CD4-positive, CD25-positive, alpha-beta regulatory T cell (primary cell): ENCODE measurements at regions not wholly inside any gene's neighbourhood (a gene's known extent, or its start where the extent isn't known, plus 50 kb on each side); places are given as distances from the start of the nearest gene placed in this dataset.

ENCODE experiments used
- ATAC-seq, 2 donors: fragments of 150-1000 bp; cut with Tn5 transposase; one replicate each; pipeline ENCODE4 v1.10.0; 2021; ENCODE audit warnings: low read depth in 2 of 2, moderate number of reproducible peaks in 2 of 2, moderate library complexity in 1 of 2
- DNase-seq, 3 donors: peaks; one replicate each; pipeline versions ENCODE4 v3.0.0 to v3.0.0-alpha.2; 2012 to 2022; ENCODE audit warnings: mixed read lengths in 1 of 3
- H3K27ac ChIP-seq: one replicate; pipeline ENCODE4 v1.7.0; 2013; ENCODE audit warnings: mild to moderate bottlenecking, low read length; ENCODE audit not compliant: insufficient read depth, poor library complexity, severe bottlenecking
- H3K27me3 ChIP-seq: one replicate; pipeline ENCODE4 v1.7.0; 2013; ENCODE audit warnings: low read length; ENCODE audit not compliant: control insufficient read depth, insufficient read depth
- H3K36me3 ChIP-seq: one replicate; pipeline ENCODE4 v1.7.0; 2013; ENCODE audit warnings: mild to moderate bottlenecking, low read length, moderate library complexity; ENCODE audit not compliant: control insufficient read depth, insufficient read depth
- H3K4me1 ChIP-seq: 2 replicates; pipeline ENCODE4 v1.7.0; 2013; ENCODE audit warnings: mild to moderate bottlenecking, low read length; ENCODE audit not compliant: insufficient read depth, control insufficient read depth, poor library complexity, severe bottlenecking
- H3K4me3 ChIP-seq: one replicate; pipeline ENCODE4 v1.7.0; 2013; ENCODE audit warnings: low read depth, mild to moderate bottlenecking, low read length, moderate library complexity
- H3K9me3 ChIP-seq, 2 experiments: 1 replicate in 1 of 2; 2 replicates in 1 of 2; pipeline ENCODE4 v1.7.0; 2013; ENCODE audit warnings: low read length in 2 of 2, mild to moderate bottlenecking in 1 of 2, moderate library complexity in 1 of 2; ENCODE audit not compliant: control insufficient read depth in 2 of 2
- H3K27ac Mint-ChIP-seq, 3 donors: one replicate each; pipeline ENCODE4 v1.8.0; 2020 to 2022; ENCODE audit warnings: mild to moderate bottlenecking in 3 of 3, mixed read lengths in 3 of 3, moderate library complexity in 2 of 3
- H3K27me3 Mint-ChIP-seq: one replicate; pipeline ENCODE4 v1.8.0; 2022; ENCODE audit warnings: mild to moderate bottlenecking, mixed read lengths
- H3K36me3 Mint-ChIP-seq: one replicate; pipeline ENCODE4 v1.8.0; 2020; ENCODE audit warnings: mixed read lengths
- H3K4me1 Mint-ChIP-seq, 4 donors: one replicate each; pipeline ENCODE4 v1.8.0; 2020 to 2022; ENCODE audit warnings: mixed read lengths in 4 of 4, mild to moderate bottlenecking in 1 of 4
- H3K4me3 Mint-ChIP-seq, 4 donors: one replicate each; pipeline ENCODE4 v1.8.0; 2020 to 2022; ENCODE audit warnings: mild to moderate bottlenecking in 4 of 4, mixed read lengths in 4 of 4, moderate library complexity in 3 of 4
- H3K9me3 Mint-ChIP-seq, 7 donors: one replicate each; pipeline ENCODE4 v1.8.0; 2020 to 2022; ENCODE audit warnings: mixed read lengths in 7 of 7, mild to moderate bottlenecking in 3 of 7, moderate library complexity in 2 of 7

DNA sequence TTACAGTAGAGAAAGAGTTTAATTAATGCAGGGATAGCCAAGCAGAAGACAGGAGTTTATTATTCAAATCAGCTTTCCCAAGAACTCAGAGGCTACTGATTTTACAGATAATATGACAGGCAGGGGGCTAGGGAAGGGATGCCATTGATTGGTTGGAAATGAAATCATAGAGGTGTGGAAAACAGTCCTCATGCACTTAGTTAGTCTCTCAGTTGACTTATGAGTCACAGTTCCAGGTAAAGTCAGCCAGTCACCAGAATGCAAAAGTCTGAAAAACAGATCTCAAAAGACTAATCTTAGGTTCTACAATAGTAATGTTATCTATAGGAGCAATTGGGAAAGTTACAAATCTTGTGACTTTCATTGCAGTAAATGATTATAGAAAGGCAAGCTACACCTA, 676.4 kb upstream of the CHAC2 start:
- H3K9me3 Mint-ChIP-seq, result peaks cover 0 to 9% (median 0%) of the 10 kb centered on the region in 7 donors
- H3K27me3 Mint-ChIP-seq, result no peaks in the 10 kb centered on the region
- no peak overlapping the region for H3K4me3 ChIP-seq
- no peak overlapping the region for H3K4me3 Mint-ChIP-seq
- no peak for ATAC-seq
- no peaks in the 10 kb centered on the region for H3K36me3 Mint-ChIP-seq
- no peak overlapping the region for H3K27ac Mint-ChIP-seq
- H3K4me1 ChIP-seq, result no peaks in the 10 kb centered on the region
- H3K9me3 ChIP-seq, result no peaks in the 10 kb centered on the region
- no peaks in the 10 kb centered on the region for H3K4me1 Mint-ChIP-seq
- no peaks in the 10 kb centered on the region for H3K36me3 ChIP-seq
- H3K27me3 ChIP-seq, result no peaks in the 10 kb centered on the region
- peak in 1 of 3 donors; percentile 0 for DNase-seq
- H3K27ac ChIP-seq, result no peak overlapping the region

DNA sequence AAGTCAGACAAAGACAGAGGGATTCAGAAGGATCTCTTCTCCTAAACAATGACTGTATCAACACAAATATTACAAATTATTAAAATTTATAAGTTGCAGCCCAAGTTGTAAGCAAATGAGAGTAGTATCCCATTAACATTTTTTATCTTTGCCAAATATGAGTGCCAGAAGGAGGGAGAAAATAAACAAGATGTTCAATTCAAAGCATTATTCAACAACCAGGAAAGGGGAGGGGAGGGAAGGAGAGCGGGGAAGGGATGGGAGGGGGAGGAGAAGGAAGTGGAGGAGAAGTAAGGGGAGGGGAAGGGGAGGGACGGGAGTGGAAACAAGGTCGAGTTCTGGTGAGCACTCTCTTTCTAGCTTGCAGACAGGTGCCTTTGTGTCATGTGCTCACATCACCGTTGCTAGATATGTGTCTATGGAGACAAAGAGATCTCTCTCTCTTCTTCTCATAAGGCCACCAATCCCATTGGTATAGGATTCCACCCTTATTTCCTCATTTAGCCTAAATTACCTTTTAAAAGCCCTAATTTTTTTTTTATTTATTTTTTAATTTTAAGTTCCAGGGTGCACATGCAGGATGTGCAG, 679.6 kb upstream of the CHAC2 start:
- no peak overlapping the region for H3K27ac ChIP-seq
- ATAC-seq, result no peak
- no peaks in the 10 kb centered on the region for H3K27me3 Mint-ChIP-seq

DNA sequence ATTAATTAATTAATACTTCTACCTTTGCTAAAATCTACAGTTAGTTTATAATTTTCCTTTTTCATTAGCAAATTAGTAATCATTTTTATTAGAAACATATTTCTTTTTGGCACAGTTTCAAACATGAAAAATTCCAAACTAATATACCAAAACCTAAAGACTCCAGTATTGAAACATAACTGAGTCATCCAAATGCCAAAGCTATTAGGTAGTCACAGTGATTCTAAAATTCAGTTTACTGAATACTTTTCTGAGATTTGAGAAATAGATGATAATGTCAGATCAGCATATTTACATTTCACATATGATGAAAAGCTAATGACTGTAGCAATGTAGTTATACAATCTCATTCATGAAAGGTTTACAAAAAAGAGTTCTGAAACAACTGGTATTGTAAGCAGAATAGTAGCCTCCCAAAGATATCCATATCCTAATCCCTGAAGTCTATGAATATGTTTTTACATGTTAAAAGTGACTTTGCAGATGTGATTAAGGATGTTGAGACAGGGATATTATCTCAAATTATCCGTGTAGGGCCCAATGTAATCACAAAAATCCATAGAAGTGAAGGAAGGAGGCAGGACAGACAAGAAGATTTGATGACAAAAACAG, 680.2 kb upstream of the CHAC2 start:
- Mint-ChIP-seq H3K27me3 (no peaks in the 10 kb centered on the region), H3K4me3 (no peak overlapping the region), H3K4me1 (no peaks in the 10 kb centered on the region), H3K27ac (no peak overlapping the region), H3K36me3 (no peaks in the 10 kb centered on the region), H3K9me3 (peaks cover 0 to 9% (median 2%) of the 10 kb centered on the region in 7 donors)
- no peak for ATAC-seq
- Histone ChIP-seq H3K27me3 (no peaks in the 10 kb centered on the region), H3K4me1 (no peaks in the 10 kb centered on the region), H3K9me3 (no peaks in the 10 kb centered on the region), H3K4me3 (no peak overlapping the region), H3K27ac (no peak overlapping the region), H3K36me3 (no peaks in the 10 kb centered on the region)
- no peak for DNase-seq

More for the DNA sequence above, 679.6 kb upstream of the CHAC2 start:
- Mint-ChIP-seq H3K36me3 (no peaks in the 10 kb centered on the region), H3K4me3 (no peak overlapping the region), H3K9me3 (peaks cover 0 to 9% (median 2%) of the 10 kb centered on the region in 7 donors), H3K4me1 (no peaks in the 10 kb centered on the region), H3K27ac (no peak overlapping the region)
- no peaks in the 10 kb centered on the region for H3K27me3 ChIP-seq
- no peak for DNase-seq
- H3K9me3 ChIP-seq, result no peaks in the 10 kb centered on the region
- no peak overlapping the region for H3K4me3 ChIP-seq
- no peaks in the 10 kb centered on the region for H3K4me1 ChIP-seq
- H3K36me3 ChIP-seq, result no peaks in the 10 kb centered on the region

DNA sequence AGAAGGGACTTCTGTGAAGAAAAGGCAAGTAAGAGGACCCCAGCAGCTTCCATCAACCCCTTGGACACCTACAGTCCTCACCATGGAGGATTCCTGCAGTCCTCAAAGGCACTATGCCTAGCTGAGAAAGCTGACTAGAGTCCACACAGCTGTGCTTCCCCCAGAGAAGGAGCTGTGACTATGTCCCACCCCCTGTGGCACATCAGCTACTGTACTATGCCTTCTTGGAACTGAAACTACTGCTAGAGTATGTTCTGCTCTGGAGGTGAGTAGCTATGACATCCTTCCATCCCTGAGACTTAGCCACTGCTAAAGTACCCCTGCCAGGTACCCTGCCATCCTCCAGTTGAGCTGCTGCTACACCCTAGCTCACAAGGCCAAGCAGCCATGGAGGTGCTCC, 690.2 kb upstream of the CHAC2 start:
- Histone ChIP-seq H3K4me3 (no peak overlapping the region), H3K27ac (no peak overlapping the region), H3K27me3 (no peaks in the 10 kb centered on the region), H3K36me3 (no peaks in the 10 kb centered on the region), H3K9me3 (no peaks in the 10 kb centered on the region), H3K4me1 (no peaks in the 10 kb centered on the region)
- H3K4me3 Mint-ChIP-seq, result no peak overlapping the region
- H3K9me3 Mint-ChIP-seq, result peaks cover 0 to 27% (median 9%) of the 10 kb centered on the region in 7 donors
- H3K27ac Mint-ChIP-seq, result no peak overlapping the region
- no peaks in the 10 kb centered on the region for H3K27me3 Mint-ChIP-seq
- DNase-seq (no peak), ATAC-seq (no peak)
- no peaks in the 10 kb centered on the region for H3K4me1 Mint-ChIP-seq
- H3K36me3 Mint-ChIP-seq, result no peaks in the 10 kb centered on the region

DNA sequence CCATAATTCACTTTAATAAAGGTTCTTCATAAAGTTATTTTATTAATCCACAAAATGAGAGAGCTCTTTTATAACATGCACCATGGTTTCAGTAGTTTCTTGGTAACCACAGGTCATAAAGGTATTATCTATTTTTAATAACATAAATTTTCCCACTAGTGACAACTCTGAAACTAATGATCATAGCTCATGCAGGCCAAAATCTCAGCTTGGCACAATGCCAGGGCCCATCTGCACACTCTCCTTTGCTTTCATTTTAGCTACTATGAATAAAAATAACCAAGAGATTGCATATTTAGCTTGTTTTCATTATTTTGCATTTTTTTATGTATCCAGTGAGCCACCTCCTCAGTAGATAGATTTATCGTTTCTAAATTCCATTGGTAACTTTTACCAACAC, 691.8 kb upstream of the CHAC2 start:
- Histone ChIP-seq H3K4me1 (no peaks in the 10 kb centered on the region), H3K4me3 (no peak overlapping the region), H3K9me3 (no peaks in the 10 kb centered on the region), H3K27ac (no peak overlapping the region), H3K36me3 (no peaks in the 10 kb centered on the region), H3K27me3 (no peaks in the 10 kb centered on the region)
- Mint-ChIP-seq H3K27ac (no peak overlapping the region), H3K9me3 (peaks cover 0 to 18% (median 5%) of the 10 kb centered on the region in 7 donors), H3K4me3 (no peak overlapping the region), H3K4me1 (no peaks in the 10 kb centered on the region), H3K27me3 (no peaks in the 10 kb centered on the region), H3K36me3 (no peaks in the 10 kb centered on the region)
- no peak for ATAC-seq
- DNase-seq, result no peak

DNA sequence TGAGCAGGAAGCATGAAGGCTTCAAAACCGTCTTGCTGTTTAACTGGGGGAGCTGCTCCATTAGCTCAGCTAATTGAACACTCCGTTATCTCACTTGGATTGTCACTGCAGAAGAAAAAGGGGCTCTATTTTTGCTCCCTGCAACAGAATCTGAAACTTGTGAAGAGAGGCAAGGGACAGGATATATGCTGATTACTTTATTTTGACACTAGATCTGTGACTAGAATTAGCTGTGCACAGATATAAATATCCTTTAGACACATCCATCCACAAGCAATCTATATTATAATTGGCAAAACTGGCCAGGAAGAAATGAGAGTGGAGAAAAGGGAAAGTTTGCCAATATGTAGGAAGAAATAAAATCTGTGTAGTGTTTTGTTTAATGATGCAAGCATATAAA, 700.1 kb upstream of the CHAC2 start:
- Mint-ChIP-seq H3K4me1 (no peaks in the 10 kb centered on the region), H3K9me3 (peaks cover 0 to 10% (median 0%) of the 10 kb centered on the region in 7 donors), H3K27me3 (no peaks in the 10 kb centered on the region), H3K4me3 (no peak overlapping the region), H3K27ac (no peak overlapping the region), H3K36me3 (no peaks in the 10 kb centered on the region)
- no peak overlapping the region for H3K4me3 ChIP-seq
- H3K27ac ChIP-seq, result no peak overlapping the region
- no peaks in the 10 kb centered on the region for H3K36me3 ChIP-seq
- ATAC-seq (no peak), DNase-seq (no peak)
- no peaks in the 10 kb centered on the region for H3K27me3 ChIP-seq
- H3K4me1 ChIP-seq, result no peaks in the 10 kb centered on the region
- no peaks in the 10 kb centered on the region for H3K9me3 ChIP-seq

DNA sequence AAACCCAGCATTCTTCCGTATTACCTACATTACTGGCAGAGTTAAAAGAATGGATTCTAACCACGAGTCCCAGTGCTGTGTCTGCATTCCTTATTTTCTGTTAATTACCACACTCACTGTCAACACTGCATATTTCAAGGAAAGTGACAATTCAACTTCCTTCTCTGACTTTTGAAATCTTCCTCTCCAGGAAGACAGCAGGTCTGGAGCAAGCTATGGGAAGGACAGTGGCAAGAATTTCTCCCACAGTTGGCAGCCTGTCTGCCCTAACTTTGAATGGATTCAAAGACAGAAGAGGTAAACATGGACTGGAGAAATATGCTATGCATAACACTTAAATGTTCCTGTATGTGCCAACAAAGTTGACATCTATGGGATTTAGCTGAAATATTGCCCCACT, 700.5 kb upstream of the CHAC2 start:
- Histone ChIP-seq H3K4me3 (no peak overlapping the region), H3K4me1 (no peaks in the 10 kb centered on the region), H3K9me3 (no peaks in the 10 kb centered on the region), H3K36me3 (no peaks in the 10 kb centered on the region), H3K27me3 (no peaks in the 10 kb centered on the region), H3K27ac (no peak overlapping the region)
- ATAC-seq, result no peak
- no peaks in the 10 kb centered on the region for H3K27me3 Mint-ChIP-seq
- peaks cover 0 to 10% (median 1%) of the 10 kb centered on the region in 7 donors for H3K9me3 Mint-ChIP-seq
- H3K36me3 Mint-ChIP-seq, result no peaks in the 10 kb centered on the region
- H3K27ac Mint-ChIP-seq, result no peak overlapping the region
- H3K4me3 Mint-ChIP-seq, result no peak overlapping the region
- no peaks in the 10 kb centered on the region for H3K4me1 Mint-ChIP-seq
- DNase-seq, result no peak

DNA sequence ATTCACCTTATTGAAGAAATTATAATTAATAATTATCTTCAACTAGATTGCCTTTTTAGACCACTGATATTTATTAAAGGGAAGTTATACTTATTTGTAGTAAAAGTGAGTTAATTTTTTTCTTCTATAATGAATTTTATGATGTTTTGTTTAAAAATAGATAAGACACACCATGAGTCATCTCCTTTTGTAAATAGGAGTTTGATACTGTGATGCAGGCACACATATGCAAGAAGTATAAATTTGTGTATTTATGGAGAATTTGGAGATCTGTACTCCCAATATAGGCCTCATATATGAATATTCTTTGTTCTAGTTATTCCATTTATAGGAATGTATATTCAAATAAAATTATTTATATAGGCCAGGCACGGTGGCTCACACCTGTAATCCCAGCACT, 703.5 kb upstream of the CHAC2 start:
- H3K36me3 Mint-ChIP-seq, result no peaks in the 10 kb centered on the region
- no peaks in the 10 kb centered on the region for H3K36me3 ChIP-seq
- no peak overlapping the region for H3K27ac ChIP-seq
- no peaks in the 10 kb centered on the region for H3K27me3 ChIP-seq
- no peaks in the 10 kb centered on the region for H3K9me3 ChIP-seq
- no peak overlapping the region for H3K27ac Mint-ChIP-seq
- H3K4me3 Mint-ChIP-seq, result no peak overlapping the region
- H3K9me3 Mint-ChIP-seq, result peaks cover 0 to 9% (median 5%) of the 10 kb centered on the region in 7 donors
- no peaks in the 10 kb centered on the region for H3K4me1 ChIP-seq
- no peaks in the 10 kb centered on the region for H3K27me3 Mint-ChIP-seq
- no peaks in the 10 kb centered on the region for H3K4me1 Mint-ChIP-seq
- DNase-seq (no peak), ATAC-seq (no peak)
- no peak overlapping the region for H3K4me3 ChIP-seq
